HUES48 (cell line): ENCODE measurements at regions not wholly inside any gene's neighbourhood (a gene's known extent, or its start where the extent isn't known, plus 50 kb on each side); places are given as distances from the start of the nearest gene placed in this dataset.

Experiments used
- H3K27ac ChIP-seq: one replicate; pipeline ENCODE4 v1.7.0; 2013; ENCODE audit warnings: low read depth, low read length, inconsistent platforms
- H3K27me3 ChIP-seq: 2 replicates; pipeline ENCODE4 v1.6.1; 2013; ENCODE audit warnings: mild to moderate bottlenecking, low read length; ENCODE audit not compliant: control insufficient read depth, insufficient read depth
- H3K36me3 ChIP-seq: 2 replicates; pipeline ENCODE4 v1.6.1; 2013; ENCODE audit warnings: low read length; ENCODE audit not compliant: control insufficient read depth, insufficient read depth
- H3K4me1 ChIP-seq: 2 replicates; pipeline ENCODE4 v1.6.1; 2013; ENCODE audit warnings: mild to moderate bottlenecking, low read length; ENCODE audit not compliant: control insufficient read depth, insufficient read depth
- H3K4me3 ChIP-seq: 2 replicates; pipeline ENCODE4 v1.5.1; 2013; ENCODE audit warnings: mild to moderate bottlenecking, low read depth, low read length
- H3K9ac ChIP-seq: 2 replicates; pipeline ENCODE4 v1.6.1; 2013; ENCODE audit warnings: mild to moderate bottlenecking, low read depth, low read length, moderate library complexity
- H3K9me3 ChIP-seq: 2 replicates; pipeline ENCODE4 v1.6.1; 2013; ENCODE audit warnings: low read length; ENCODE audit not compliant: control insufficient read depth, insufficient read depth

GRCh38 chr10:57884407-57884806 is 383.3 kb downstream of the IPMK start:
- no peaks in the 10 kb centered on the region for H3K27me3 ChIP-seq
- no peaks in the 10 kb centered on the region for H3K4me1 ChIP-seq
- no peaks in the 10 kb centered on the region for H3K36me3 ChIP-seq
- no peak overlapping the region for H3K9ac ChIP-seq
- H3K4me3 ChIP-seq, result no peak overlapping the region
- no peak overlapping the region for H3K27ac ChIP-seq
- no peaks in the 10 kb centered on the region for H3K9me3 ChIP-seq

- Histone ChIP-seq H3K9me3 (no peaks in the 10 kb centered on the region), H3K27ac (no peak overlapping the region), H3K4me1 (no peaks in the 10 kb centered on the region), H3K9ac (no peak overlapping the region), H3K36me3 (no peaks in the 10 kb centered on the region), H3K27me3 (no peaks in the 10 kb centered on the region), H3K4me3 (no peak overlapping the region)
Measured at GRCh38 chr10:57880446-57881227, 387.1 kb downstream of the IPMK start.

- Histone ChIP-seq H3K4me1 (no peaks in the 10 kb centered on the region), H3K4me3 (no peak overlapping the region), H3K9ac (no peak overlapping the region), H3K9me3 (no peaks in the 10 kb centered on the region), H3K27me3 (no peaks in the 10 kb centered on the region), H3K36me3 (no peaks in the 10 kb centered on the region), H3K27ac (no peak overlapping the region)
Measured at GRCh38 chr10:57874810-57875209, 392.9 kb downstream of the IPMK start.

GRCh38 chr10:57867241-57867640 is 400.5 kb downstream of the IPMK start:
- H3K9me3 ChIP-seq, result no peaks in the 10 kb centered on the region
- H3K27me3 ChIP-seq, result no peaks in the 10 kb centered on the region
- no peaks in the 10 kb centered on the region for H3K36me3 ChIP-seq
- H3K9ac ChIP-seq, result no peak overlapping the region
- no peaks in the 10 kb centered on the region; the same call in 1 of the 2 replicates for H3K4me1 ChIP-seq
- H3K4me3 ChIP-seq, result no peak overlapping the region
- no peak overlapping the region for H3K27ac ChIP-seq

- Histone ChIP-seq H3K4me3 (no peak overlapping the region), H3K27ac (no peak overlapping the region), H3K27me3 (no peaks in the 10 kb centered on the region), H3K9me3 (no peaks in the 10 kb centered on the region), H3K4me1 (no peaks in the 10 kb centered on the region; the same call in 1 of the 2 replicates), H3K9ac (no peak overlapping the region), H3K36me3 (no peaks in the 10 kb centered on the region)
Measured at GRCh38 chr10:57864765-57865680, 402.7 kb downstream of the IPMK start.

GRCh38 chr10:57849691-57850357 is 417.9 kb downstream of the IPMK start:
- H3K27me3 ChIP-seq, result no peaks in the 10 kb centered on the region
- no peak overlapping the region for H3K27ac ChIP-seq
- no peaks in the 10 kb centered on the region for H3K9me3 ChIP-seq
- no peak overlapping the region for H3K9ac ChIP-seq
- no peak overlapping the region for H3K4me3 ChIP-seq
- no peaks in the 10 kb centered on the region for H3K36me3 ChIP-seq
- no peaks in the 10 kb centered on the region for H3K4me1 ChIP-seq

GRCh38 chr10:57846307-57847065 is 421.2 kb downstream of the IPMK start:
- Histone ChIP-seq H3K4me3 (no peak overlapping the region), H3K9me3 (no peaks in the 10 kb centered on the region; the same call in none of the 2 replicates), H3K36me3 (no peaks in the 10 kb centered on the region), H3K4me1 (no peaks in the 10 kb centered on the region), H3K27ac (no peak overlapping the region), H3K9ac (no peak overlapping the region), H3K27me3 (no peaks in the 10 kb centered on the region)

- Histone ChIP-seq H3K4me1 (no peaks in the 10 kb centered on the region), H3K9ac (no peak overlapping the region), H3K9me3 (no peaks in the 10 kb centered on the region; the same call in none of the 2 replicates)
Measured at GRCh38 chr10:57844387-57844998, 423.2 kb downstream of the IPMK start.

GRCh38 chr10:57830877-57831560 is 436.7 kb downstream of the IPMK start:
- no peaks in the 10 kb centered on the region for H3K36me3 ChIP-seq
- no peak overlapping the region for H3K9ac ChIP-seq
- H3K4me3 ChIP-seq, result no peak overlapping the region
- H3K27ac ChIP-seq, result no peak overlapping the region
- H3K27me3 ChIP-seq, result no peaks in the 10 kb centered on the region
- H3K4me1 ChIP-seq, result no peaks in the 10 kb centered on the region
- H3K9me3 ChIP-seq, result no peaks in the 10 kb centered on the region

More at GRCh38 chr10:57844387-57844998, 423.2 kb downstream of the IPMK start:
- H3K4me3 ChIP-seq, result no peak overlapping the region
- H3K27ac ChIP-seq, result no peak overlapping the region
- no peaks in the 10 kb centered on the region for H3K27me3 ChIP-seq
- H3K36me3 ChIP-seq, result no peaks in the 10 kb centered on the region
